GM12865 (cell line): ENCODE measurements at regions not wholly inside any gene's neighbourhood (a gene's known extent, or its start where the extent isn't known, plus 50 kb on each side); places are given as distances from the start of the nearest gene placed in this dataset.

Source experiments
- DNase-seq: peaks from one replicate; pipeline ENCODE4 v3.0.0; 2010; ENCODE audit warnings: low read depth
- H3K4me3 ChIP-seq: 2 replicates; pipeline ENCODE4 v1.5.1; 2011; ENCODE audit warnings: mild to moderate bottlenecking, low read depth, low read length, control low read depth
- TF ChIP-seq, protein P1 (sequence below): IDR thresholded peaks from 2 replicates; pipeline ENCODE4 v1.5.1; 2011; ENCODE audit warnings: low read length, control low read depth, low read depth, inconsistent platforms; ENCODE audit not compliant: insufficient read depth; ENCODE audit errors: missing control alignments

DNA sequence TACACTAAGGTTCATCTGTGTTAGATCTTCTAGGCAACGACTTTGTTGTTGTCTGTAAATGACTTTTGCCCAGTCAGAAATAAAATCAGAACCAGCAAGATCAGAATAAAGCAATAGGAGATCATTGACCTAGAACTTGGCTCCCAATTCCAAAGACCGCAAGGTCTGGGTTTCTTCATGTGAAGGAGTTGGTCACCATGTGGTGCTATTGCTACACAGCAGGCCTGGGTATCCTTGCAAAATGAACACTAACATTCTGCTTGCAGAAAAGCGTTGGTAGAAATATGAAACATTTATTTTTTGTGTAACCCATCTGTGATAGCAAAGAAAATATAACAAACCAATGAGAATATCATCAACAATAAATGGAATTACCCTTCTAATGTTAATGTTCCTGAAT is 831.0 kb downstream of the NXPH1 start:
- H3K4me3 ChIP-seq, result no peak overlapping the region
- TF ChIP-seq, protein P1, sequence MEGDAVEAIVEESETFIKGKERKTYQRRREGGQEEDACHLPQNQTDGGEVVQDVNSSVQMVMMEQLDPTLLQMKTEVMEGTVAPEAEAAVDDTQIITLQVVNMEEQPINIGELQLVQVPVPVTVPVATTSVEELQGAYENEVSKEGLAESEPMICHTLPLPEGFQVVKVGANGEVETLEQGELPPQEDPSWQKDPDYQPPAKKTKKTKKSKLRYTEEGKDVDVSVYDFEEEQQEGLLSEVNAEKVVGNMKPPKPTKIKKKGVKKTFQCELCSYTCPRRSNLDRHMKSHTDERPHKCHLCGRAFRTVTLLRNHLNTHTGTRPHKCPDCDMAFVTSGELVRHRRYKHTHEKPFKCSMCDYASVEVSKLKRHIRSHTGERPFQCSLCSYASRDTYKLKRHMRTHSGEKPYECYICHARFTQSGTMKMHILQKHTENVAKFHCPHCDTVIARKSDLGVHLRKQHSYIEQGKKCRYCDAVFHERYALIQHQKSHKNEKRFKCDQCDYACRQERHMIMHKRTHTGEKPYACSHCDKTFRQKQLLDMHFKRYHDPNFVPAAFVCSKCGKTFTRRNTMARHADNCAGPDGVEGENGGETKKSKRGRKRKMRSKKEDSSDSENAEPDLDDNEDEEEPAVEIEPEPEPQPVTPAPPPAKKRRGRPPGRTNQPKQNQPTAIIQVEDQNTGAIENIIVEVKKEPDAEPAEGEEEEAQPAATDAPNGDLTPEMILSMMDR, result no peak
- no peak for DNase-seq

- DNase-seq, result no peak
- no peak overlapping the region for H3K4me3 ChIP-seq
- TF ChIP-seq, protein P1, result no peak
These were observed 846.7 kb downstream of the NXPH1 start for GRCh38 chr7:9280088-9280487.

DNA sequence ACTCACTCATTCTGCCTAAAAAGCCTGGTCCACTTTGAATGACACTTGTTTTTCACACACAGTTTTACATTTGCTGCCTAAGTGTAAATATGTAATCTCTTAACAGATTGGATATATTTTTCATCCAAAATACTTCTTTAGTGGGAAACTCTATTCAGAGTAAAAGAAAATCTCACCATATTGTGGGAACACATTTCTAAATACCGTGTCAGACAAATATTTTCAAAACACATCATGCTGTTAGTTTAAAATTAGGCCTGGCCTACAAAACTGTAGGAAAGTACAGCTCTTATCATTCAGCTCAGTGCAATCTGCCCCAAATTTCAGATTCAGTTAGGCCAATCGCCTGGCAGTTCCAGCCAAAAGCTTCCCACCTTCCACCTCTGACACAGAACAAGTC is 849.8 kb downstream of the NXPH1 start:
- TF ChIP-seq, protein P1, result no peak
- H3K4me3 ChIP-seq, result no peak overlapping the region
- DNase-seq, result no peak

DNA sequence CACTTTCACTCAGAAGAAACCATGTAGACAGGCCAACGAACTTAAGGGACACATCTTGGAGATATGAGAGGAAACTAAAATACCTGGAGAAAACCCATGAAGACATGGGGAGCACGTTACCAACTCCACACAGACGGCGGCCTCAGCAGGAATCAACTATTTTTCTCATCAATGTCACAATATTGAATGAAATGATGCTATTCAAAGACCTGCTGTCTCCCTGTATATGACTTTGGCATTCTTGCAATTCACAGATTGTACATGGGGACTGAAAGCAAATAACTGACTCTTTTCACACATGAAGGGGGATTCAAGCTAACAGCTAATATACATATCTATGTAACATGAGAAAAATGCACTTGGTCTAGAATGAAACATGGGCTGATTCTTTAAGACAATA is 869.0 kb downstream of the NXPH1 start:
- no peak overlapping the region for H3K4me3 ChIP-seq
- TF ChIP-seq, protein P1, result no peak
- DNase-seq, result no peak

DNA sequence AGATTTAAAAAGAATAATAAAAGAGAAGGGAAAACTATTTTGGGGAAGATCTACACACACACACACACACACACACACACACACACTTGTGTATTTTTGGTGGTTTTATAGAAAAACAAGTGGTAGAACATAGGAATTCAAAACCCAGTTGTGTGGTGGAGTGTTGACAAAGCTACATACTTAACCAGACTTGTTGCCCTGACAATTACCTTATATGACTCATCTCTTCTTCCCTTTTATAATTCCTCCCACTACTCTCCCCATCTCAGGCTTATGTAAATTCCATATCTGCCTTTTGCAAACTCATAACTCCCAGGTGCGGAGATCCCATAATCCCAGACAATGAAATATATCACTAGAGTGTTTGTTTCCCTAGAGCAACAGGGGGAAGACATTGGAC is 873.7 kb downstream of the NXPH1 start:
- DNase-seq, result no peak
- TF ChIP-seq, protein P1, result no peak
- no peak overlapping the region for H3K4me3 ChIP-seq

GRCh38 chr7:9324513-9324912 is 891.1 kb downstream of the NXPH1 start:
- no peak for DNase-seq

GRCh38 chr7:9328296-9328695 is 894.9 kb downstream of the NXPH1 start:
- H3K4me3 ChIP-seq, result no peak overlapping the region
- no peak for DNase-seq
- TF ChIP-seq, protein P1, result no peak

More at GRCh38 chr7:9324513-9324912, 891.1 kb downstream of the NXPH1 start:
- TF ChIP-seq, protein P1, result no peak
- H3K4me3 ChIP-seq, result no peak overlapping the region
